GM10248 (cell line): ENCODE measurements at regions not wholly inside any gene's neighbourhood (a gene's known extent, or its start where the extent isn't known, plus 50 kb on each side); places are given as distances from the start of the nearest gene placed in this dataset.

Experiments used
- CTCF ChIA-PET: fragments of 300-600 bp; sonication (Branson Sonifier 250); formaldehyde crosslinking; extraction: SDS; loops from one replicate; lab custom pipeline; 2021; ENCODE audit warnings: antibody characterized with exemption; lab: Yijun Ruan, JAX
- POLR2A ChIA-PET: fragments of 350-650 bp; sonication (Branson Sonifier 250); formaldehyde crosslinking; extraction: SDS; loops from one replicate; lab custom pipeline; 2020; ENCODE audit warnings: antibody characterized with exemption; lab: Yijun Ruan, JAX
- DNase-seq: peaks from one replicate; pipeline ENCODE4 v3.0.0; 2012; ENCODE audit errors: extremely low spot score
- CTCF ChIP-seq: IDR thresholded peaks from 2 replicates; pipeline ENCODE4 v1.5.1; 2012; ENCODE audit warnings: mild to moderate bottlenecking, low read depth; ENCODE audit errors: extremely low read depth, missing control alignments, control extremely low read depth

- TF ChIP-seq CTCF: no peak
- CTCF ChIA-PET: no interaction called here
- POLR2A ChIA-PET: no interaction called here
- DNase-seq: no peak
Measured at GRCh38 chrX:20369468-20369867, 102.8 kb upstream of the RPS6KA3 start.

DNA sequence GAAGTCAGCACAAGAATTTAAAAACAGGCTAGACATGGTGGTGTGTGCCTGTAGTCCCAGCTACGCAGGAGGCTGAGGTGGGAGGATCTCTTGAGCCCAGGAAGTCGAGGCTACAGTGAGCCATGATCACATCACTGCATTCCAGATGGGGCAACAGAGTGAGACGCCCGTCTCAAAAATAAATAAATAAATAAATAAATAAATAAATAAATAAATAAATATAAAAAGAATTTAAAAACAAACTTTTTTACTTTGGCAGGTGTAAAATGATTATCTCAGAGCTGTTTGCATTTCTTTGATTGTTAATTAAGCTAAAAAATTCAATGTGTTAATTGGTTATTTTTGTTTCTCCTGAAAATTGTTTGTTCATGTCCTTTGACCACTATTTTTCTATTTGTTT lies 97.5 kb upstream of the RPS6KA3 start:
- ChIA-PET POLR2A (no interaction called here), CTCF (no interaction called here)
- DNase-seq: no peak
- no peak for TF ChIP-seq CTCF

GRCh38 chrX:20363275-20363674 lies 96.6 kb upstream of the RPS6KA3 start:
- ChIA-PET CTCF (no interaction called here), POLR2A (no interaction called here)
- TF ChIP-seq CTCF: no peak
- no peak for DNase-seq

DNA sequence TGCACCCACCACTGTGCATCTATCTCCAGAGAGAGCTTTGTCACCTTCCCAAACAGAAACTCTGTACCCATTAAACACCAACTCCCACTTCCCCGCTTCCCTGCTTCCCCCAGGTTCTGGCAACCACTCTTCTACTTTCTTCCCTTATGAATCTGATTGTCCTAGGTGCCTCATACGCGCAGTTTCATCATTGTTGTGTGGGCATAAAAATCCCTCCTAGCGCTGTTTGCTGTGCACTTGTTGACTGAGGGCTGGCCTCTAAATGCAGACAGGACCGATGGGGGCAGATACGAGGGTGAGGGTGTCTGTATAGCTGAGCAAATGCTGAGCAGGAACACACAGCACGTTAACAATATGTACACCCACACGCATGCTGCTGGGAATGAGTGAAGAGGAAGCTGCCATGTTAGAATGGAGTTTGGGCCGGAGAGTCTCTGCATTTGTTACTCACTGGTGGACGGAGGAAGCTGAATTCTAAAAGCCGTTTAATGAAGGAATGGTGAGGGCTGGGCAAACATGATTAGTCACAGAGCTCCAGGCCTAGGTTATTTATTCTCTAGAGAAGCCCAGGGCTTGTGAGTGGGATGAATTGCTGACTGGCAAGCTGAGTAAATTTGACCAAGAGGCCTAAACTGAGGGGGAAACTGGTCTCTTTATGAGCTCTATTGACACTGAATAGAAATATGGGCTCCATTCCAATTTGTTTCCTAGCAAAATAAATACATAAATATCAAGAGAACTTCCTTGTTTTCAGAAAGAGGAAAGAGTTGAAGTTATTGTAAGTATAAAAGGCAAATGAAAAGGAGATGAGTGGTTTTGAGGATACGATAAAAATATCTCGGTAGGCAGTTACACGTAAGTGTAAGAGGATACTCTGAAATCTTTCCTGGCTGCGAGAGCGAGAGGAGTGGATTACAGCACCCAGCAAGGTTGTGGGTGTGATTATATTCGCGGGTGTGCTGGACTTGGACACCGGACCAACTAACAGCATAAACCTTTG lies 95.9 kb upstream of the RPS6KA3 start:
- CTCF ChIA-PET: no interaction called here
- TF ChIP-seq CTCF: no peak
- POLR2A ChIA-PET: no interaction called here
- no peak for DNase-seq

DNA sequence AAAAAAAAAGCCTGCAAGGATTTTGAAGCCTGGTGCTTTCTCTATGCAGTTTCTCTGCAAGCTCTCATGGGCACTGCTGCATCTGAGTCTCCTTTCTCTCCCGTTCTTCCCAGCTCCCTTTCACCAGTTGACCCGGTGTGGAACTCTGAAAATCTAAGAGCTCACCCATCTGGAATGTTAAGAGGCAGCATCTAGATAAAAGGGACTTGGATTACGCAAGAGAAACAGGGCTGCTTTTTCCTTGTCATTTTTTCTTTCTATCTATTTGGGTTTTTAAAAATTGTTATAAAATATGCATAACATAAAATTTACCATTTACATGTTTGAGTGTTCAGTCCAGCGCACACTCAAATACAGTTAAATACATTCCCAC lies 95.2 kb upstream of the RPS6KA3 start:
- POLR2A ChIA-PET: no interaction called here
- DNase-seq: no peak
- CTCF ChIA-PET: no interaction called here
- TF ChIP-seq CTCF: no peak

GRCh38 chrX:20361081-20361889 lies 94.6 kb upstream of the RPS6KA3 start:
- no peak for DNase-seq
- ChIA-PET POLR2A (no interaction called here), CTCF (no interaction called here)
- TF ChIP-seq CTCF: no peak
